ENCODE measurements at regions not wholly inside any gene's neighbourhood (a gene's known extent, or its start where the extent isn't known, plus 50 kb on each side); places are given as distances from the start of the nearest gene placed in this dataset.

- TF ChIP-seq CTBP1 (IDR thresholded peaks at IDR 0.05; ENCODE audit: borderline replicate concordance) (no peak), ELF4 (IDR thresholded peaks at IDR 0.05) (no peak), L3MBTL2 (conservative IDR thresholded peaks at IDR 0.05) (no peak), FOXK2 (IDR thresholded peaks at IDR 0.05) (no peak), BHLHE40 (IDR thresholded peaks at IDR 0.05; ENCODE audit: borderline replicate concordance) (no peak), FOXM1 (IDR thresholded peaks at IDR 0.05; ENCODE audit: borderline replicate concordance) (no peak), PKNOX1 (IDR thresholded peaks at IDR 0.05) (no peak), ARNT (IDR thresholded peaks at IDR 0.05) (no peak), TARDBP (IDR thresholded peaks at IDR 0.05) (no peak), SP1 (IDR thresholded peaks at IDR 0.05) (no peak)
These were observed 144.0 kb upstream of the SMAD3 start for GRCh38 chr15:66921319-66921915.
